HG03565 (cell line): ENCODE measurements at regions not wholly inside any gene's neighbourhood (a gene's known extent, or its start where the extent isn't known, plus 50 kb on each side); places are given as distances from the start of the nearest gene placed in this dataset.
"Not testable (repeated sequence)": the region's sequence is repeated elsewhere in the genome, so short reads cannot be mapped to it uniquely, and the experiment has no call there.

Experiments used
- ATAC-seq: cut with Tn5 transposase; IDR thresholded peaks from one replicate; pipeline ENCODE4 v1.9.1; 2021; ENCODE audit warnings: mild to moderate bottlenecking, moderate library complexity; ENCODE audit not compliant: unreplicated experiment

DNA sequence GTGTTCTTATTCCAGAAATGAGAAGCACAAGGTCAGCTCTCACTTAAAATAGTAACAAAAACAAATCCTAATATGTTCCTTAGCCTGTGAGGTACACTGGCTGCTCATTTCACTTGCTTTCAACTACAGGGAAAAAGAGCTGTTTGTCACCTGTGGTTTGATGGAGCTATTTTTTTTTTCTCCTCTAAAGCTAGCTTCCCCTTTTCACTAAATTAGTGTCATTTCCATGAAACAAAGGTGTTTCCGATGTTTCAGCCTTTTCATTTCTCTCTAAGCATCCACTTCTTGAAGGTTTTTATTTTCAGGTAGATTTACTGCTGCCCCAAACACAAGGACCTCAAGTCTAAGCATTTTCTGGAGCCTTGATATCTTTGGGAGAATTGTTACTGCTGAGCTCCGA is 148.6 kb downstream of the RBMX2 start:
- no peak for ATAC-seq

DNA sequence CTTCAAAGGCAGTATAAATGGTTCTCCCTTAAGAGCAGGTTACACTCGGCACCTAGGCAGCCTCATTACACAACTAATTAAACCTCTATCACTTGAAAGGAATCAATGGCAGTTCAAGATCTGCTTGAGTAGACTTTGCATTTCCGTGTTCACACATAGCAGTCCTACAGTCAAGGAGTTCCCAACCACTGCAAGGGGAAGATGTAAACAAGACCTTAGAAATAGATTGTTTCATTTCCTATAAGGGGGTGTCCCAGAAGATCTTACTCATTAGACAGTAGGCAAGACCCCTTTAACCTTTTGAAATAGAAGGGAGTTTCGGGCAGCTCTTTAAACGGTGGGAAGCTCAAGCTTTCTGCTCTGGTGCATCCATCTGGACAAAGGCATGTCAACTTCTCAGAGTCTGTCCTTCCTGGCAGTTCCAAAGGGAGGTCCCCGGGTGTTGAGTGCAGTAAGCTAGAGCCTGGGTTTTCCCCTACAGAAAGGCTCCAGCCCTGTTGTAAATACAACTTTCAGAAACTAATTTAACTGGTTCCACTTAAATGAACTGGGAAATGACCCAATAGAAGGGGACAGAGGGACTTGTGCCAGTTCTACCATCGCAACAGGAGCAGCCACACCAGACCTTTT is 150.8 kb downstream of the RBMX2 start:
- ATAC-seq, result peak; percentile 79

GRCh38 chrX:130555341-130555740 is 153.6 kb downstream of the RBMX2 start:
- no peak for ATAC-seq

DNA sequence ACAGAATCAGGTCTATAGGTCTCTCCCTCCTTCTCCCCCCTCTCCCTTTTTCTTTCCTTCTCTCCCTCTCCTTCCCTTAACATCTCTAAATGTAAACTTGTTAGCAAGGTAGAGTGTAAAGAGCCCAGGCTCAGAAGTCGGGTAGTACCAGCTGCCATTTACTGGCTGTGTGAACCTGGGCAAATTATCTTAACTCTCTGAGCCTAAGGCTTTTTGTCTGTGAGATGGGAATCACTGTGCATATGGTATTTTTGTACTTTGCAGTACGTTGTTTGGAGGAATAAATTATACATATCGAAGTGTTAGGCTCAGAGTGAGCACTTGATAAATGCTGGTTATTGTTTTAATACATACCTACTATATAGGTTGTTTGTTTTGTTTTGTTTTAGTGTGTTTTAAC is 154.0 kb downstream of the RBMX2 start:
- ATAC-seq, result no peak

DNA sequence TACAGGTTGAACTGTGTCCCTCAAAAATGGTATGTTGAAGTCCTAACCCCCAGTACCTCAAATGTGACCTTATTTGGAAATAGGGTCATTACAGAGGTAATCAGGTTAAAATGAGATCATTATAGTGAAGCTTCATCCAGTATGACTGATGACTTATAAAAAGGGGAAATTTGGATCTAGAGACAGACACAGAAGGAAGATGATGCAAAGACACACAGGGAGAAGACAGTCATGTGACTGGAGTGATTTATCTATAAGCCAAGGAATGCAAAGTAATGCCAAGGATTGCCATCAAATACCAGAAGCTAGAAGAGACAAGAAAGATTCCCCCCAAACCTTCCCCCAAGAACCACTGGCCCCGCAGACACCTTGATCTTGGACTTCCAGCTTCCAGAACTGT is 155.2 kb downstream of the RBMX2 start:
- no peak for ATAC-seq

DNA sequence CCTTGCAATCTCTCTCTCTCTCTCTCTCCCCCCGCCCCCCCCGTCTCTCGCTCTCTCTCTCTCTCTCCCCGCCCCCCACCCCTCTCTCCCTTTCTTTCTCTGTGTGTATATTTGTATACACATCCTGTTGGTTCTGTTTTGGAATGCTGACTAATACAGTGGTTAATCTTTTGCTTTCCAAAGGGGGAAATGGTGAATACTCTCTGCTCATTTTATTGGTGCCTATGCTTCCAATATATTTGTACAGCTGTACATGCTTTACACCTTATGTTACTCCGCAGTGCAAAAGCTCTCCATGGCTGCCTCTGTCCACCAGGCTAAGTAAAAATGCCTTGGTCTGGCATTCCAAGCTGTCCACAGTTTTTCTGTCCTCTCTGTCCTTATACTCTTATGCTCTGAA is 158.8 kb downstream of the RBMX2 start:
- ATAC-seq, result no peak

- ATAC-seq, result no peak
Observed at GRCh38 chrX:130561930-130562329, 160.1 kb downstream of the RBMX2 start.

DNA sequence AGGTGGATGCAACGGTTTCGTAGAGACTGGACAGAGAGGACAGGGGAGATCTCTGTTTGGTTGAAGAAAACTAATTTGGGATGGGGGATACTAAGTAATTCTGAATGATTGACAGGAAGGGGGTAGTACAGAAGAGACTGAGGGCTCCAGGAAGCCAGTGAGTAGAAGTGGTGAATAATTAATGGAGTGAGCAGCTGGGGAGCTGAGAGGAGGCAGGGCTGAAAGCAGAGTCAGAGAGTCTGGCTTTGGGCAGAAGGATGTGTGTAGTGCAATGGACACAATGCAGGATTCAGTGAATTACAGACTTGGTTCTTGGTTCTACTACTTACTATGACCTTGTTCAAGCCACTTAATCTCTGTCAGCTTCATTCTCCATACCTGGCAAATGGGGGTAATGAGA is 161.7 kb downstream of the RBMX2 start:
- no peak for ATAC-seq

DNA sequence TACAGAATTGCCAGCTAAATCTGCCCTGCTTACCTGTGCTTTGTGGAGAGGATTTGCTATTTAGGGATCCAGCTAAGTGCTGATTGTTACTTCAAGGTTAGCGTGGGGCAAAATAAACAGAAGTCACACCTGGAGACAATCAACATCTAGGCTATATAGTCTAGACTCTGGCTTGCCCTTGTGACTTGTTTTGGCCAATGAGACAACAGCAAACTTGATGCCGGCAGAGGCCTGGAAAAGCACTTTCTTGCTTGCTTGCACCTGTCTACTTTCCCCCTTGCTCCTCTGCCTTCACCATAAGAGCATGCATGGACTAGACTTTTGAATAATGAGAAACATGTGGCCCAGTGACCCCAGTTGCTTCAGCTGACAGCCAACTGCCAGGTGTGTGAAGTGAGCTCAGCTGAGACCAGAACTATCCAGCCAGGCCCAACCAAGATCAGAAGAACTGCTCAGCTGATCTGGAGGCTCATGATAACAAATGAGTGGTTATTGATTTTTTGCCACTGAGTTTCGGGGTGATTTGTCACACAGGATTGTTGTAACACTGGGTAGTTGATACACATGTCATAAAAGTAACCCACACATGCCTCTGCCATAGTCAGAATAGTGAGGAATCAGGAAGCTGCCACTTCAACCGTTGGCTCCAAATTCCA is 164.4 kb downstream of the RBMX2 start:
- no peak for ATAC-seq

DNA sequence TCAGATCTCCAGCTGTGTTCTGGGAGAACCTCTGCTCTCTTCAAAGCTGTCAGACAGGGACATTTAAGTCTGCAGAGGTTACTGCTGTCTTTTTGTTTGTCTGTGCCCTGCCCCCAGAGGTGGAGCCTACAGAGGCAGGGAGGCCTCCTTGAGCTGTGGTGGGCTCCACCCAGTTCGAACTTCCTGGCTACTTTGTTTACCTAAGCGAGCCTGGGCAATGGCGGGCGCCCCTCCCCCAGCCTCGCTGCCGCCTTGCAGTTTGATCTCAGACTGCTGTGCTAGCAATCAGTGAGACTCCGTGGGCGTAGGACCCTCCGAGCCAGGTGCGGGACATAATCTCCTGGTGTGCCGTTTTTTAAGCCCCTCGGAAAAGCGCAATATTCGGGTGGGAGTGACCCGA is 171.2 kb downstream of the RBMX2 start:
- not testable (repeated sequence) for ATAC-seq
